ENCODE measurements at regions not wholly inside any gene's neighbourhood (a gene's known extent, or its start where the extent isn't known, plus 50 kb on each side); places are given as distances from the start of the nearest gene placed in this dataset.
"Not testable (repeated sequence)": the region's sequence is repeated elsewhere in the genome, so short reads cannot be mapped to it uniquely, and the experiment has no call there.

DNA sequence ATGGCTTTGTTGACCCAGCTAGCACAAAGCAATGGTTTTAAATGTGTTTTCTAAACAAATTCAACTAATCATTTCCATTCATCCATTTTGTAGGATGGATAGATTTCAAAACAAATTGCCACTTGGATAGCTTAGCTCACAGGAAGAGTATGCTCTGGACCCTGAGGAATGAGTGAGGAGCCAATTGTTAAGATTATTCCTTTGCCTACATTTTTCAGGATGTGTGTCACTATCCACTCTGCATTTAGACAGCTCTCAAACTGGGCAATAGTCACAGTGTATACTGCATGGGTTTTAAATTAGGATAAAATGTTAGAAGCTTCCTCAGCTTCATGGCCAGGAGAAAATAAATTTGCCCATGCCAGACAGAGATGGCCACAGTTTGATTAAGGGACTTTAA is 605.6 kb upstream of the TEX47 start:
- no peak for DNase-seq

- DNase-seq = no peak
Observed at GRCh38 chr7:89401690-89402089, 606.2 kb upstream of the TEX47 start.

- DNase-seq = no peak
Observed at GRCh38 chr7:89451911-89452310, 656.4 kb upstream of the TEX47 start.

GRCh38 chr7:89456556-89456955 is 661.0 kb upstream of the TEX47 start:
- no peak for DNase-seq

DNA sequence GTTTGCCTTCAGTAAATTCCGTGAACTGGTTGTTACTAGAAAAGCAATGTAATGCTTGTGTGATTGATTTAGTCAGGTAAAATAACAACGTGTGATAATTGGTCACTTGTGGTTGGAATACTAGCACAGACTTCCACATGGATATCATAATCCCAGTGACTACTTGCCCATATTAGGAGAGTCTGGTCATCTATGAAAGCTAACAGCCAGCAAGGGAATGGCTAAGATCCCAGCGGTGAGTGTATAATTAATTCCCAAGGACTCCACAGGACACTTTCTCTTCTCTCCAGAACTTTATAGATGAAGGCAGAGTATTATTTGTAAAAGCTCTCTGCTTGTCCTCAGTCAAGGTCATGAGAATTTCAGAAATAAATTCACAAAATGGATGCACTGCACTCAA is 662.6 kb upstream of the TEX47 start:
- no peak for DNase-seq

DNA sequence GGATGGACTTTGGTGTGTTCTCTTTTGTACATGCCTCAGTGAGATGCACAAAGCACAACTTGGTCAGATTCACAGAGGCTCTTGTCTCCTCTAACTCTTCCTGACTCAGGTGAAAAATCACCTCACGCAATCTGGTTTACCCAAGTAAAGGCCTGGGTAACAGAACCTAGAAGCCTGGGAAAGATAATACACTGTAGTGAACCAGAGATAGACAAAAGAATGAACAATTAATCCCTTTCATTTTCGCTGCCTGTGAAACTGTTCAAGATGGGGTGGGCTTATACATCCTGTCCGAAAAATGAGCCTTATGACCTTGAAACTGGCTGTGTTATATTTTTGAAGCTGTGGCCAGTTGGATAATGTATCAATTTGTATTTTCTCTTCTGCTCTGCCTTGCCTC is 678.9 kb upstream of the TEX47 start:
- DNase-seq = no peak

- no peak for DNase-seq
Observed at GRCh38 chr7:89477991-89478390, 676.3 kb upstream of the STEAP1 start.

DNA sequence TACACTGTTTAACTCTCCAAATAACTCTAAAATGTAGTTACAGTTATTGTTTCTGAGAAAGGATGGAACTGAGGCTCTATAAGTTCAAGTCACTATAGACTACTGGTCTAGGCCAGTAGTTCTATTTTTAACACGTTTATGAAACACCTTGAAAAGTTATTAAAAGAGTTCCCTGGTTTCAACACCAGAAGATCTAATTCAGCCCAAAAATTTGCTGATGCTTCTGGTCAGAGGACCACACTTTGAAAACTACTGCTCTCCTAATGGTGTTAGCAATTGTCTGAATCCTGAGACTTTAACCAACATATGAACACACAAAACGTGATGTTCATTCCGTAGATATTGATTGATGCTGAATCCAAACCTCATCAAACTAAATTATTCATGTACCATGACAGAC is 658.6 kb upstream of the STEAP1 start:
- DNase-seq = no peak

DNA sequence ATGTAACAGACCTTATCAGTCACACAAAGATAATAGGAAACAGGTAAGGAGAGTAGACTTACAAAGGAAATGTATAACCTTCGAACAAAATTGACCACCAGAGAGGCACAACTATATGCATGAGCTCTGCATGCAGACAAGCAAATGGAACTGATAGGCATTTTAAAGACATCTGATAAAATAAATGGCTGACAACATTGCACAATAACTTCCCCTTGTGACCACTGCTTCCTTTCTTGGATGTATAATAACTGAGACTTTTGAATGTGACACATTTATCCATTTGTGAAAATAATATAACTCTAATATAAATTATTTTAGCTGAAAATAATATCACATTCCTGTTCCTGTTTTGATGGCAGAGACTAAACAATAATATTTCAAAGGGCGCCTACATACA is 654.2 kb upstream of the STEAP1 start:
- no peak for DNase-seq

GRCh38 chr7:89503281-89503680 is 651.0 kb upstream of the STEAP1 start:
- no peak for DNase-seq

GRCh38 chr7:89507034-89507433 is 647.2 kb upstream of the STEAP1 start:
- DNase-seq = no peak

DNA sequence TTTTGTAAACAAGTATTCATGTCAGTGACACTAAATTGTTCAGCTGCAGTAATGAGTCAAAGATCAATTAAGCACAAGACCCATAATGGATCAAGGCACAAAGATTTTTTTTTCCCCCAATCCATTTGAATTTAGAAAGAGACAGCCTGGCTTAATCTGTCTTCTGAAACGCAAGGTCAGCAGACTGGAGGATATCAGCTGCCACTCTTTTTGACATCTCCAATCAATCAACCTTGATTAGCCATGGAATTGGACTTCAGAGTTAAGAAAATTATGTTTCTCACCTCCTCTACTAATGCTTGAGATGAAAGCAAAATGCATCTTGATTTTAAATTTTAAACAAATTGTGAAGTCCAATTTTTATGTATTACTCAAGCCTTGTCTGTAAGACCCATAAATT is 642.4 kb upstream of the STEAP1 start:
- no peak for DNase-seq

- no peak for DNase-seq
Observed at GRCh38 chr7:89514970-89515369, 639.3 kb upstream of the STEAP1 start.

DNA sequence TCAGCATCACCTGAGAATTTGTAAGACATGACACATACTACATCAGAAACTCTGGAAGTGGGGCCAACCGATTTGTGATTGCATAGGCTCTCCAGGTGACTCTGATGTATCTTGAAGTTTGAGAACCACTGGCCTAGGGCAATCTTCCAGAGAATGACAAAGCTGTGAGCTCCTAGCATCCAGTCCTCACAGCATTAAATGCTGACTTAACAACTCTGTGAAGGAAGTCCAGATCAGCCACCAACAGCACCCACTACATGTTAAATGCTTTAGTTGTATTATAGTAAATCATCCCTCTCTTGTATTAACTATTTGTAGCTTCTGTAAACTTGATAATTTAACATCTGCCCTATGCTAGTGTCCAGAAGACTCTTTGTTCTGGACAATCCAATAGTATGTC is 636.5 kb upstream of the STEAP1 start:
- no peak for DNase-seq

DNA sequence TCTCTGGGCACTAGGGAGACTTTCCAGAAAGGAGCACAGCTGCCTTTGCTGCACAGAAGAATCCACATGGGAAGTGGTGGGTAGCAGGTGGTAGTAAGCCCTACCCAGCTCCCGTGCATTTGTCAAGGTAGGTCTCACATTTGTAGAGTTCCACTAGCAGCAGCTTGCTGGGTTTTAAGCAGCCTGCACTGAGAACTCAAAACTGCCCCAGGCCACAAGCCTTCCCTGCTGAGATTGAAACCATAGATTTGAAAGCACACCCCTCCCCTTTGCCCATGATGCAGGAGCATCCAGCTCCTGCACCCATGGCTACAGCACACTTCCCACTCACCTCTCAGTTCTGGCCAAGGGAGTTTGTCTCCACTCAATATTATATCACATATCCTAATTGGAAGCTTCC is 604.5 kb upstream of the STEAP1 start:
- peak; percentile 67 for DNase-seq

DNA sequence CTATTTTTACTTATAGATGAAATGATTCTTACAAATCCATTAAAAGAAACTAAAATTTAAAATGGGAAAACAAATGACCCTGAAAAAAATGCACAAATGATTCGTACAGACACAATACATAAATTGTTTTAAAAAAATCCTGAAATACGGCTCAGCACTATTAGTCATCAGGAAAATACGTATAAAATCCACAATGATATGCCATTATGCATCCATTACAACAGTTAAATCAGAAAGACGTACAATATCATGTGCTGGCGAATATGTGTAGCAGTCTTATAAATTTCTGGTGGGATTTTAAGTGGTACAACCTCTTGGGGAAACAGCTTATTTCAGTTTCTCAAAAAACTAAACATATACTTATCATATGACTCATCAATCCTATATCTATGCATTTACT is 600.1 kb upstream of the STEAP1 start:
- DNase-seq = no peak

DNA sequence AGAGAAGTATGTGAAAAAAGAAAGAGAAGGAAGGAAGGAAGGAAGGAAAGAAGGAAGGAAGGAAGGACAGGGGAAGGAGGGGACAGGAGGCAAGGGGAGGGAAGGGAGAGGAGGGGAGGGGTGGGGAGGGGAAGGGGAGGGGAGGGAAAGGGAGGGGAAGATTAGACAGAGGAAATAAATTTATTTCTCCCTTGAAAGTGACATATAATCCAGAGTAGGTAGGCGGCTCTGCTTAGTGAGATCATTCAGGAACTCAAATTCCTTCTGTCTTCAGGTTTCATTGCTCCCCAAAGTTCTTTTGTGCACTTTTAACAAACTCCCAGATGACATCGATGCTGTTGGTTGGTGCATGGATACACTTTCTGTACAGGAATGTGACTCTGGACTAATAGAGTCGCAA is 594.7 kb upstream of the STEAP1 start:
- DNase-seq = no peak

DNA sequence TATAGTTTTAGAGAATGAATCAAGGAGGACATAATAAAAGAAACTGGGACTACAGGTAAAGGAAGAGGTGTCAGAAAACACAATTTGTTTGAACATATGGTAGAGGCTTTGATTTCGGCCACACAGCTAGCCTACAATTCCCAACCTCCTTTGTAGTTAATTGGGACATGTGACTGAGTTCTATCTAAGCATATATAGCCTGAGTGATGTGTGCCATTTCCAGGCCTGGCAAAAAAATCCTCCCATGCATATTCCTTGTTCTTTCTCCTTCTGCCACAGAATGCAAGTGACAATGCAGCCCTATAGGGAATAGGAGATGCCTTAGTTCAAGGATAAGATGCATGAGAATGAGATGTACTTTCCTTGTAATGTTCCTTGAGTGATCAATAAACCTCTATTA is 590.7 kb upstream of the STEAP1 start:
- DNase-seq = no peak

GRCh38 chr7:89584896-89585295 is 569.4 kb upstream of the STEAP1 start:
- DNase-seq = no peak

DNA sequence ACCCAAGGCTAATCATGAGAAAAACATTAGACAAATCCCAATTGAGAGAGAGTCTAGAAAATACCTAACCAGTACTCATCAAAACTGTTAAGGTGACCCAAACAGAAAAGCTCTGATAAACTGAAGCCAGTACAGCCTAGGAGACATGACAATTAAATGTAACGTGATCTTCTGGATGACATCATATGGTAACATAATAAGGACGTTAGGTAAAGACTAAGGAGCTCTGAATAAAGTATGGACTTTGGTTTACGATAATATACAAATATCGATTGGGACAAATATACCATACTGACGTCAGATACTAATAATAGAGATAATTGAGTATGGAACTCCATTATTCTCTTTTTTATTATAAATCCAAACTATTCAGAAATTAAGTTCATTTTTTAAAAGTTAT is 561.1 kb upstream of the STEAP1 start:
- DNase-seq = no peak

DNA sequence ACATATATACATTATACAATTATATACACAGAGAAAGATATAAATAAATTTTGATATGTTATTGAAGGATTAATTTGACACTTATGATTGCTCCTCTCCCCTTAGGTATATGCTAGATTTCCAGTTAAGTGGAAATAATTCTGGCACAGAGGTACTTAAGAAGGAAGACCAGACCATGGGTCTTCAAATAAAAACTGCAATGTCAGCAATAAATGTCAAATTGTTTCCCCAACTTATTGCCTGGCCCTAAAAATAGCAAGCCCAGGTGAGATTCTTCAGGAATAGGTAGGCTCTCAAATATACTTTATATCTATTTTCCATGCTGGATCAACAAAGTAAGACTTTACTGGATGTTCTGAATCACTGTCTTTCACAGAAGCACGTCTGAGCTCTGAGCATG is 551.3 kb upstream of the STEAP1 start:
- DNase-seq = no peak

DNA sequence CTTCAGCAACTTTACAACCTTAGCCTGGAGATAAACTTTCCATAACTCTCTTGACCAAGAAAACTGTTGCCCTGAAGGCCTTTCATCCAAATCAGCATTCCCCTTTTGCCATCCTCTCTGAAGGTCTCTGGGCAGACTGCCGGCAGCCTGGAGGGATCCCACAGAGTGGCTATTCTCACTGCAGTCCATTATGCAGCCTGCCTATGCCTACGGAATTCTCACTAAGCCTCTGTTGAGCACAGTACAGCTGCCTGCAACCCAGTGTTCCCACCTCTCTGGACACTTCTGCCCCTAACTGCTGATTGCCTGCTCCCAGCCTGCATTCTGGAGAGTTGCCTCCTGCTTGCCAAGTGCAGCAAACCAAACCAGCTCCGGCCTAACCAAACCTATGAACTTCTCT is 548.9 kb upstream of the STEAP1 start:
- DNase-seq = peak; percentile 54

GRCh38 chr7:89606511-89606910 is 547.8 kb upstream of the STEAP1 start:
- DNase-seq = no peak

- no peak for DNase-seq
Observed at GRCh38 chr7:89607792-89608191, 546.5 kb upstream of the STEAP1 start.

GRCh38 chr7:89616829-89617228 is 537.4 kb upstream of the STEAP1 start:
- DNase-seq = not testable (repeated sequence)

DNA sequence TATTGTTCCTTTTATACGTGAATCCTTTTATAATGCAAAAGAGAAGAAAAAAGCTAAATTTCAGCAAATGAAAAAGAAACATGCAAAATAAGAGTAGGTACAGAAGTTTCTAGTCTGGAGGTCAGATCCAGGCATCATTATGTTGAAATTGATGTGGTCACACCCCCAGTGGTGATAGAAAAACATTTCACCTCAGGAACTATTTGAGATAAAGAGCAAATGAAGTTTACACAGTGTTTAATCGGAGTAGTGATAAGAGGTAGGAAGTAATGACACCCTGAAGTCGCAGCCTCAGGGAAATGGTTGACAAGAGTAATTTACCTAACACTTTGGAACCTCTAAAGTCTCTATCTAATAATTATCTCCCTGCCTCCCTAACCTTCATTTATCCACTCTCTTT is 536.0 kb upstream of the STEAP1 start:
- no peak for DNase-seq
